GM23338 (cell line): ENCODE measurements at regions not wholly inside any gene's neighbourhood (a gene's known extent, or its start where the extent isn't known, plus 50 kb on each side); places are given as distances from the start of the nearest gene placed in this dataset.

ENCODE experiments used
- ATAC-seq: fragments of 200-7000 bp; cut with Tn5 transposase; 3 replicates; pipeline ENCODE4 v1.9.1; 2020
- DNase-seq: peaks from one replicate; pipeline ENCODE4 v3.0.0-alpha.2; 2015; ENCODE audit warnings: low spot score
- H2AFZ ChIP-seq: fragments of 200-600 bp; sonication (generic); 2 replicates; pipeline ENCODE4 v1.8.0; 2016; ENCODE audit warnings: antibody characterized with exemption, mild to moderate bottlenecking, moderate library complexity
- H3F3A ChIP-seq: fragments of 200-600 bp; sonication (generic); replicated peaks from 2 replicates; pipeline ENCODE4 v1.8.0; 2017; ENCODE audit warnings: antibody characterized with exemption, mixed run types, low read depth
- H3K27ac ChIP-seq: fragments of 200-600 bp; sonication (generic); 2 replicates; pipeline ENCODE4 v1.6.1; 2016; ENCODE audit warnings: low read depth
- H3K27me3 ChIP-seq: fragments of 200-600 bp; sonication (generic); 2 replicates; pipeline ENCODE4 v1.8.0; 2016; ENCODE audit warnings: mild to moderate bottlenecking, mixed run types, moderate library complexity; ENCODE audit not compliant: insufficient read depth
- H3K36me3 ChIP-seq: fragments of 200-600 bp; sonication (generic); 2 replicates; pipeline ENCODE4 v1.8.0; 2016; ENCODE audit warnings: mild to moderate bottlenecking; ENCODE audit not compliant: insufficient read depth
- H3K4me1 ChIP-seq: fragments of 200-600 bp; sonication (generic); 2 replicates; pipeline ENCODE4 v1.8.0; 2016; ENCODE audit warnings: mild to moderate bottlenecking, moderate library complexity; ENCODE audit not compliant: insufficient read depth
- H3K4me2 ChIP-seq: fragments of 200-600 bp; sonication (generic); 2 replicates; pipeline ENCODE4 v1.7.1; 2017; ENCODE audit warnings: mixed run types
- H3K4me3 ChIP-seq: fragments of 200-600 bp; sonication (generic); 2 replicates; pipeline ENCODE4 v1.6.1; 2016; ENCODE audit warnings: mixed run types
- H3K79me2 ChIP-seq: fragments of 200-600 bp; sonication (generic); replicated peaks from 2 replicates; pipeline ENCODE4 v1.8.0; 2017; ENCODE audit warnings: mild to moderate bottlenecking; ENCODE audit not compliant: insufficient read depth
- H3K9me2 ChIP-seq: fragments of 200-600 bp; sonication (generic); 2 replicates; pipeline ENCODE4 v1.8.0; 2017; ENCODE audit not compliant: insufficient read depth
- H4K20me1 ChIP-seq: fragments of 200-600 bp; sonication (generic); replicated peaks from 2 replicates; pipeline ENCODE4 v1.8.0; 2017; ENCODE audit warnings: mild to moderate bottlenecking; ENCODE audit not compliant: insufficient read depth
- H3K27ac Mint-ChIP-seq: 2 replicates; pipeline ENCODE4 v1.8.0; 2020; ENCODE audit warnings: inconsistent platforms, mild to moderate bottlenecking, moderate library complexity, mixed read lengths
- H3K27me3 Mint-ChIP-seq: 3 replicates; pipeline ENCODE4 v1.8.0; 2022; ENCODE audit warnings: low read depth, mild to moderate bottlenecking, moderate library complexity, mixed read lengths, inconsistent platforms; ENCODE audit not compliant: insufficient read depth, poor library complexity
- H3K36me3 Mint-ChIP-seq: 3 replicates; pipeline ENCODE4 v1.8.0; 2021; ENCODE audit warnings: low read depth, mild to moderate bottlenecking, inconsistent platforms, moderate library complexity, mixed read lengths
- H3K4me1 Mint-ChIP-seq: 3 replicates; pipeline ENCODE4 v1.8.0; 2020; ENCODE audit warnings: mild to moderate bottlenecking, inconsistent platforms, mixed read lengths
- H3K4me3 Mint-ChIP-seq: 3 replicates; pipeline ENCODE4 v1.8.0; 2021; ENCODE audit warnings: moderate library complexity, mild to moderate bottlenecking, inconsistent platforms, mixed read lengths
- H3K9me3 Mint-ChIP-seq: 3 replicates; pipeline ENCODE4 v1.8.0; 2020; ENCODE audit warnings: moderate library complexity, mild to moderate bottlenecking, inconsistent platforms, mixed read lengths
- CREB1 ChIP-seq: fragments of 250-450 bp; sonication (Bioruptor Pico); IDR thresholded peaks from 2 replicates; pipeline ENCODE4 v1.5.0; 2020; ENCODE audit warnings: low read depth, mild to moderate bottlenecking, moderate library complexity
- CTCF ChIP-seq, 2 experiments: fragments of 200-600 bp in 1 of 2; sonication (generic) in 1 of 2; conservative IDR thresholded peaks; 2 replicates each; pipeline versions ENCODE4 v1.5.1 to v1.6.1; 2016 to 2017; ENCODE audit warnings: antibody characterized with exemption in 2 of 2, low read depth in 2 of 2, mild to moderate bottlenecking in 2 of 2, moderate library complexity in 1 of 2
- ETS1 ChIP-seq: IDR thresholded peaks from 2 replicates; pipeline ENCODE4 v1.6.1; 2016; ENCODE audit warnings: antibody characterized with exemption
- EZH2 ChIP-seq: fragments of 200-600 bp; sonication (generic); IDR thresholded peaks from one replicate; pipeline ENCODE4 v1.8.0; 2017; ENCODE audit warnings: antibody characterized with exemption, mild to moderate bottlenecking, low read depth; ENCODE audit not compliant: unreplicated experiment
- EZH2phosphoT487 ChIP-seq: fragments of 200-600 bp; sonication (generic); IDR thresholded peaks from one replicate; pipeline ENCODE4 v1.8.1; 2018; ENCODE audit warnings: antibody characterized with exemption; ENCODE audit not compliant: unreplicated experiment
- JUNB ChIP-seq: IDR thresholded peaks from one replicate; pipeline ENCODE4 v1.6.1; 2016; ENCODE audit warnings: antibody characterized with exemption; ENCODE audit not compliant: unreplicated experiment
- NANOG ChIP-seq: IDR thresholded peaks from 2 replicates; pipeline ENCODE4 v1.6.1; 2016; ENCODE audit warnings: antibody characterized with exemption, borderline replicate concordance
- POLR2AphosphoS5 ChIP-seq: IDR thresholded peaks from 2 replicates; pipeline ENCODE4 v1.6.1; 2016; ENCODE audit warnings: antibody characterized with exemption, low read depth
- REST ChIP-seq: IDR thresholded peaks from one replicate; pipeline ENCODE4 v1.6.1; 2018; ENCODE audit warnings: antibody characterized with exemption; ENCODE audit not compliant: unreplicated experiment
- ZNF114 ChIP-seq: fragments of 250-450 bp; sonication (Bioruptor Pico); IDR thresholded peaks from 2 replicates; pipeline ENCODE4 v1.5.0; 2020; ENCODE audit warnings: mild to moderate bottlenecking, moderate library complexity
- ZNF331 ChIP-seq: fragments of 250-450 bp; sonication (Bioruptor Pico); IDR thresholded peaks from 2 replicates; pipeline ENCODE4 v1.5.0; 2020; ENCODE audit warnings: low read depth, mild to moderate bottlenecking, moderate library complexity
- ZNF462 ChIP-seq: fragments of 250-450 bp; sonication (Bioruptor Pico); IDR thresholded peaks from 2 replicates; pipeline ENCODE4 v1.5.0; 2020; ENCODE audit warnings: mild to moderate bottlenecking, moderate library complexity

GRCh38 chr17:77527409-77527808 is 386.6 kb downstream of the SEC14L1 start:
- H3K27ac ChIP-seq = no peak overlapping the region
- no peaks in the 10 kb centered on the region for H3F3A ChIP-seq
- peaks cover 4% of the 10 kb centered on the region; the same call in 1 of the 2 replicates for H3K4me1 ChIP-seq
- peak overlapping the region; percentile 68; the same call in 2 of the 3 replicates for H3K4me3 Mint-ChIP-seq
- H3K79me2 ChIP-seq = no peaks in the 10 kb centered on the region
- no peaks in the 10 kb centered on the region for H3K9me2 ChIP-seq
- H3K27me3 Mint-ChIP-seq = peaks cover 28% of the 10 kb centered on the region
- no peaks in the 10 kb centered on the region for H4K20me1 ChIP-seq
- peaks cover 3% of the 10 kb centered on the region; the same call in 1 of the 3 replicates for H3K4me1 Mint-ChIP-seq
- no peak overlapping the region for H3K27ac Mint-ChIP-seq
- H3K4me3 ChIP-seq = no peak overlapping the region
- H3K27me3 ChIP-seq = peaks cover 29% of the 10 kb centered on the region
- TF ChIP-seq EZH2phosphoT487 (no peak), EZH2 (no peak), CREB1 (no peak), REST (no peak), ZNF462 (CRISPR knock-in tag) (no peak), POLR2AphosphoS5 (no peak), JUNB (no peak), NANOG (no peak), ZNF331 (no peak), ZNF114 (CRISPR knock-in tag) (no peak), ETS1 (no peak), CTCF (conservative IDR thresholded peaks at IDR 0.05; ENCODE audit: low read depth in 2 of 2) (no peak)
- no peak overlapping the region for H3K4me2 ChIP-seq
- DNase-seq = no peak
- no peak overlapping the region for H2AFZ ChIP-seq
- H3K36me3 Mint-ChIP-seq = peaks cover 22% of the 10 kb centered on the region
- ATAC-seq = no peak
- H3K9me3 Mint-ChIP-seq = peaks cover 34% of the 10 kb centered on the region
- H3K36me3 ChIP-seq = no peaks in the 10 kb centered on the region
